Fibroblast of pulmonary artery (primary cell): ENCODE measurements at regions not wholly inside any gene's neighbourhood (a gene's known extent, or its start where the extent isn't known, plus 50 kb on each side); places are given as distances from the start of the nearest gene placed in this dataset.
"Not testable (repeated sequence)": the region's sequence is repeated elsewhere in the genome, so short reads cannot be mapped to it uniquely, and the experiment has no call there.

Source experiments
- DNase-seq: peaks from one replicate; pipeline ENCODE4 v3.0.0-alpha.2; 2010; ENCODE audit warnings: low read depth
- H3K4me3 ChIP-seq: replicated peaks from 2 replicates; pipeline ENCODE4 v1.5.1; 2011; ENCODE audit warnings: low read depth, mild to moderate bottlenecking, control low read depth, low read length, moderate library complexity
- CTCF ChIP-seq: IDR thresholded peaks from 2 replicates; pipeline ENCODE4 v1.5.1; 2011; ENCODE audit warnings: mild to moderate bottlenecking, control low read depth, low read length, inconsistent platforms; ENCODE audit errors: missing control alignments

- no peak overlapping the region for H3K4me3 ChIP-seq
- no peak for DNase-seq
- no peak for TF ChIP-seq CTCF
These were observed 84.6 kb downstream of the VCPKMT start for GRCh38 chr14:50031602-50032313.

DNA sequence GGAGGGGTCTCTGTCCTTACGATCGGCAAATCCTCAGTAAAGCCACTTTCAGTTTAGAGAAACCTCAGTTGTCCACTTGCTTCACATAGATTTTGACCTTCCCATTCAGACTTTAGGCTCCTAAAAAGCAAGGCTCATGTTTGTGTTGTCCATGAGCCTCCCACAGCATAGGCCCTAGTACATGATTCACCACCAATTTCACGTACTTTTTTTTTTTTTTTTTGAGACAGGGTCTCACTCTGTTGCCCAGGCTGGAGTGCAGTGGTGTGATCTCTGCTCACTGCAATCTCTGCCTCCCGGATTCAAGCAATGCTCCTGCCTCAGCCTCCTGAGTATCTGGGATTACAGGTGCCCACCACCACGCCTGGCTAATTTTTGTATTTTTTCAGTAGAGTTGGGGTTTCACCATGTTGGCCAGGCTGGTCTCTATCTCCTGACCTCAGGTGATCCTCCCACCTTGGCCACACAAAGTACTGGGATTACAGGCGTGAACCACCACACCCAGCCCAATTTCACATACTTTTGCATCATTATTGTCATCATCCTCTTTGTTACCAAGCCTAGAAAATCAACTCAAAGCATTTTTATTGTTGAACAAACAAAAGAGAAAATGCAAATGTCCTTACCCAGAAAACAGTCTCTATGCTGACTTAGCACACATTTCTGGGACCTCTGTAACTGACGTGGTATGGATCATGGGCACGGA lies 83.8 kb downstream of the VCPKMT start:
- not testable (repeated sequence) for DNase-seq, H3K4me3 ChIP-seq

GRCh38 chr14:50035214-50035613 lies 81.2 kb downstream of the VCPKMT start:
- H3K4me3 ChIP-seq: no peak overlapping the region
- TF ChIP-seq CTCF: no peak
- DNase-seq: no peak

DNA sequence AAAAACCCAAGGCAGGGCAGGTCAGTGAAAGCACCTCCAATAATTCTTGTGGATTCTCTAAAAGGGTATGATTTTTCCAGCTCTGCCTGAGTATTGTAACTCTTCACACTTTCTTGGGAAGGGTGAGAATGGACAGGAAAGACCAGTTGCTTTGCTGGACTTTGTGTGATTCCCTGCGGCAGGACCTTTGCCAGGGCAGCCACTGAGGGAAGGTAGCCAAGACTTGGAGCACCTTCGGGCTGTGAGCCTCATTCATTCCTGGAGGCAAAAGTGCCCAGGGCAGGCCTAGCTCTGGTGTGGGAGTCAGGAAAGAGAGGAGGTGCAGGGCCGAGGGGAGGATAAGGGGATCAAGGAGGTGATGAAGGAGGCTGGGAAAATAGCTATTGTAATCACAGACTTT lies 80.2 kb downstream of the VCPKMT start:
- no peak for TF ChIP-seq CTCF
- H3K4me3 ChIP-seq: no peak overlapping the region
- DNase-seq: no peak

DNA sequence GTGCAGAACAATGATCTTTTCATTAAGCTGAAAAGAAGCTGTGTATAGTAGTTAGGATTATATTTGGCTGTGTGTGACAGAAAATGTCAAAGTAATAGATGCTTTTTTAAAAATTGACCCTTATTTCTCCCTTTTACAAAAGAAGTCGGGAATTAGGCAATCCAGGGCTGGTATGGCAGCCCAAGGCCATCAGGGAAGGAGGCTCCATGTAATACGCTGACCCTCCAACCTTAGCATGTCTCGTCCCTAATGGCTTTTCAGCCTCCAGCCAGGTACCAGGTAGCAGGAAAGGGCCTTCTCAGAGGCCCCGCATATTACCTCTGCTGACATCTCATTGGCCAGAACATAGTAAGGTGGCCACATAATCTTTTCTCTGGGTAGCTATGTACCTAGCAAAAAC lies 79.7 kb downstream of the VCPKMT start:
- H3K4me3 ChIP-seq: no peak overlapping the region
- TF ChIP-seq CTCF: no peak
- no peak for DNase-seq

DNA sequence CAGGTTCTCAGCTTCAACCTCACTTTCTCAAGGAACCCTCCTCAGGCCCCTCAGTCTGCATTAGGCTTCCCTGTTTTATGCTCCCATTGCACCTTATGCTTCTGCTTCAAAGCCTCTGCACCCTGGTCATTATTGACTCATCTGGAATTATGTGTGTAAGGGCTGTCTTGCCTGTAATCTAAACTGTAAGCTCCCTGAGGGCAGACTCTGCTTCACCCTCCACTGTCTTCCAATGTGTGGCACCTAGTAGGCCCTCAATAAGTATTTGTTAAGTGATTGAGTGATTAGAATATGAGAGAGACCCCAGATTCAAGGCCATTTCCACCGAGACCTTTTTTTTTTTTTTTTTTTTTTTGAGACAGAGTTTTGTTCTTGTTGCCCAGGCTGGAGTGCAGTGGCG lies 79.1 kb downstream of the VCPKMT start:
- no peak overlapping the region for H3K4me3 ChIP-seq
- DNase-seq: no peak
- no peak for TF ChIP-seq CTCF

- H3K4me3 ChIP-seq: no peak overlapping the region
- no peak for DNase-seq
- no peak for TF ChIP-seq CTCF
These were observed 78.5 kb downstream of the VCPKMT start for GRCh38 chr14:50037852-50038251.
